Renal pelvis (tissue), 1 donor: ENCODE measurements at regions not wholly inside any gene's neighbourhood (a gene's known extent, or its start where the extent isn't known, plus 50 kb on each side); places are given as distances from the start of the nearest gene placed in this dataset.
A peak's percentile ranks its signal among the peaks of the same experiment; 100 is the strongest.
"Not testable (repeated sequence)": the region's sequence is repeated elsewhere in the genome, so short reads cannot be mapped to it uniquely, and the experiment has no call there.

ENCODE experiments used
- DNase-seq: peaks from one replicate; pipeline ENCODE4 v3.0.0-alpha.2; 2013

- peak; percentile 21 for DNase-seq
Observed at GRCh38 chr7:24395512-24395911, 111.5 kb downstream of the NPY start.

- not testable (repeated sequence) for DNase-seq
Observed at GRCh38 chr7:24396387-24396786, 112.4 kb downstream of the NPY start.

- DNase-seq, result no peak
Observed at GRCh38 chr7:24401628-24402593, 117.9 kb downstream of the NPY start.

GRCh38 chr7:24402655-24403054 lies 118.7 kb downstream of the NPY start:
- DNase-seq, result no peak

- no peak for DNase-seq
Observed at GRCh38 chr7:24403557-24403956, 119.6 kb downstream of the NPY start.

- DNase-seq, result no peak
Observed at GRCh38 chr7:24404315-24404714, 120.3 kb downstream of the NPY start.

GRCh38 chr7:24405002-24405401 lies 121.0 kb downstream of the NPY start:
- no peak for DNase-seq

GRCh38 chr7:24406053-24406788 lies 122.2 kb downstream of the NPY start:
- DNase-seq, result no peak

- DNase-seq, result no peak
Observed at GRCh38 chr7:24406789-24407299, 122.9 kb downstream of the NPY start.

GRCh38 chr7:24407965-24408364 lies 124.0 kb downstream of the NPY start:
- DNase-seq, result no peak

- no peak for DNase-seq
Observed at GRCh38 chr7:24408798-24409430, 124.9 kb downstream of the NPY start.

GRCh38 chr7:24409431-24410024 lies 125.5 kb downstream of the NPY start:
- no peak for DNase-seq

- DNase-seq, result no peak
Observed at GRCh38 chr7:24411226-24411625, 127.2 kb downstream of the NPY start.

GRCh38 chr7:24417526-24418120 lies 133.6 kb downstream of the NPY start:
- no peak for DNase-seq

GRCh38 chr7:24419077-24419476 lies 135.1 kb downstream of the NPY start:
- DNase-seq, result no peak

- DNase-seq, result no peak
Observed at GRCh38 chr7:24419511-24419910, 135.5 kb downstream of the NPY start.

GRCh38 chr7:24422441-24423010 lies 138.5 kb downstream of the NPY start:
- DNase-seq, result no peak

- no peak for DNase-seq
Observed at GRCh38 chr7:24425664-24426063, 141.7 kb downstream of the NPY start.

- no peak for DNase-seq
Observed at GRCh38 chr7:24427048-24427447, 143.1 kb downstream of the NPY start.

GRCh38 chr7:24428676-24429075 lies 144.6 kb upstream of the PALS2 start:
- DNase-seq, result no peak

GRCh38 chr7:24432677-24433076 lies 140.6 kb upstream of the PALS2 start:
- no peak for DNase-seq
